OCI-M1 (cell line): ENCODE measurements at regions not wholly inside any gene's neighbourhood (a gene's known extent, or its start where the extent isn't known, plus 50 kb on each side); places are given as distances from the start of the nearest gene placed in this dataset.
"Not testable (repeated sequence)": the region's sequence is repeated elsewhere in the genome, so short reads cannot be mapped to it uniquely, and the experiment has no call there.

Experiments used
- DNase-seq: peaks from one replicate; lab custom pipeline; 2025; lab: John Stamatoyannopoulos, UW

DNA sequence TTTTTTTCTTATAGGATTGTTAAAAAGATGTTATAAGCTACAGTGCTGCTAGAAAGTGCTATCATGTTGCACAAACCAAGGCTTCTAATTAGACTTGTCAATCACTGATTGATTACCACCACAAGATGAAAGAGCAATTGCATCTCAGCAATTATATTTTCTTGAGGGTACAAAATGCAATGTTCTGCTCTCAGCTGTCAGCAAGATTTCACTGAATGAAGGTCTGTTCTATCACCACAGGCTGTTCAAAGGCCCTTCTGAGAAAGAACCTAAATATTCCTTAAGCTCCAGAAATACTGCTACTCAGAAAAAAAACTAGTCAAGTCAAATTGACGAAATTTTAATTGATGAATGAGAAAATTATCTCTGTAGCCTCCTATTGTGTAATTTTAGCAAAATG lies 301.9 kb upstream of the KYNU start:
- no peak for DNase-seq

DNA sequence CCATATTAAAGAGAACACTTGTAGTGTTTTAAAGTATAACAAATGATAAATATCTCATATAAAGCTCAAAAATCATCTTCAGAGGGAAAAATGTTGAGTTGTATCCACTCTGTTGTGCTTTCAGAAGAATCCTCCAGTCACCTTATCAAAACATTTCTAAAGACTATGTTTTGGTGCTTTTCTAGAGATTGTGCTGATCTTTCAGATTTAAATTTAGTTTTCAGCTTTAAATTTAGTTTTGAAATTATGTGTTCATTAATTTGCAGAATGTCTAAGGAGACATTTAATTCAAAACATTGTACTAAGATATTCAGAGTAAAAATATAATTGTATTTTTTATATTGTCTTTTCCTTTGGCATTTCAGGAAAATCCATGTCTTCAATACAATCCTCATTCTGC lies 303.1 kb upstream of the KYNU start:
- no peak for DNase-seq

DNA sequence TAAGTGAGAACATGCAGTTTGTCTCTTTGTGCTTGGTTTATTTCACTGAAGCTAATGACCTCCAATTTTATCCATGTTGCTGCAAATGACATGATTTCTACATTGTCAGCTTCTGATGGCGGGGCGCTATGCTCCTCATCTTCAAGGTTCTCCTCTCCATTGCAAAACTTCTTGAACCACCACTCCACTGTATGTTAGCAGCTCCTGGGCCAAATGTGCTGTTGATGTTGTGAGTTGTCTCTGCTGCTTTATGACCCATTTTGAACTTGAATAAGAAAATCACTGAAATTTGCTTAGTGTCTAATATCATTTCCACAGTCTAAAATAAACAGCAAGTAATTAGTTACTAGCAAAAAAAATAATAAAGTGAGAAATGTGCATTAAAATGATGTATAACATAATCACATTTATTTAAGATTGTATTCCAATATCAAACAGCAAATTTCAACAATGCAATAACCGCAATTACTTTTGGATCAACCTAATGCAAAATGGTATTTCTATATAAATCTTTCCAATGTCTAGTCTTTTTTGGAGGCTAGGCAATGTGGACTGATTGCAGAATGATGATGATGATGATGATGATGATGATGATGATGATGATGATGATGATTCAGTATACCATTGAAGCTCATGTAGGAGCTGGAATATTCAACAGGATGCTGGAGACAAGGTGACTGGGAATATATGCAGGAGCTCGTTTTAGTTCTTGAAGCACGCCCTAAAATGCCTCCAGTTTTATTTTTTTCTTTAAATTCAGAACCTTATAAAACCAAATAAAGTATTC lies 304.9 kb upstream of the KYNU start:
- DNase-seq = no peak

DNA sequence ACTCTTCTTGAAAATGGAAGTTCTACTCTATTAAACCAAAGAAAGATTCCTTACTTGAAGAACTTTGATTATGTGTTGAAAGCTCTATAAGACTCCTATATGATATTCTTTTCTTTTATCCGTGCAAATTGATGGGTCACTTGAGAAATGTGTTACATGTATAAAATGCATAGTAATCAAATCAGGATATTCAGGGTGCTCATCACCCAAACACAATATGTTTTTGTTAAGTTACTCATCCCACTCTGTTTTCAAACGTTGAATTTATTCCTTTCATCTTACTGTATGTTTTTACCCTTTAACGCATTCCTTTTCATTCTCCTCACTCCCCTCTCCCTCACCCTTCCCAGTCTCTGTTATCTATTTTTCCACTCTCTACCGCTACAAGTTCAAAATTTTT lies 305.5 kb upstream of the KYNU start:
- DNase-seq = no peak

DNA sequence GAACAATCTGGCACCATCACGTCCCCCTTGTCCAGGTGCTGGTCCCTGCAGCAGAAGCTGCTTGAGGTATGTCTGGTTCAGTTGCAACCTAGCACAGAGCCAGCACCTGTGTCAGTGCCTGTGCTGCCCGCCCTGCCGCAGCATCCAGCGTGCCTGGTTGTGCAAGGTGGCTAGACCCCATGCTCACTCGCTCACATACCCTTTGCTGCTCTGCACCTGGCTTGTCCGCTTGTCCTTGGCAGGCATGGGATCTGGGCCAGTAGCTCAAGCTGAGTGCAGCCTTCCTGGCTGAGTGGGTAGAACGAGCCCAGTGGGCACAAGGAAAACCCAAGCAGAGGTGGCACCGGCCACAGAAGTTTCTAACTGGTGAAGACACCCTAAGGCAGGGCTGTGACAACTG lies 314.6 kb upstream of the KYNU start:
- DNase-seq = no peak

DNA sequence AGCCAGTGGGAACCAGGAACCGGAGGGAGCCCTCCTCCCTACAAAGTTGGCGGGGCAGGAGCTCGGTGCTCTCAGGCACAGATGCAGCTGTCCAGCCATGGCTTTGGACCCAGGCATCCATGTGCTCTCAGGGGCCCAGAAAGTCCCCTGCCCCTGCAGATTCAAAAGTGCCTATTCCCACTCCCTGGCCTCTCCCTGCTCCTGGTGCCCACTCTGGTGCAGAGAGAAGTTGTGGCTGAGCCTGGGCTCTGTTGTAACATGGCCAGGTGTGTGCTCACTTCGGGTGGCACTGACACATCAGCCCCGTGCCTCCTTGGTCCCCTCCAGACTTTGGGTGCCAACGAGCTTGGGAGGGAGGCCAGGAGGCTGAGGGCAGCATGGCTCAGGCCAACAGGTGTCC lies 315.8 kb upstream of the KYNU start:
- DNase-seq = no peak

DNA sequence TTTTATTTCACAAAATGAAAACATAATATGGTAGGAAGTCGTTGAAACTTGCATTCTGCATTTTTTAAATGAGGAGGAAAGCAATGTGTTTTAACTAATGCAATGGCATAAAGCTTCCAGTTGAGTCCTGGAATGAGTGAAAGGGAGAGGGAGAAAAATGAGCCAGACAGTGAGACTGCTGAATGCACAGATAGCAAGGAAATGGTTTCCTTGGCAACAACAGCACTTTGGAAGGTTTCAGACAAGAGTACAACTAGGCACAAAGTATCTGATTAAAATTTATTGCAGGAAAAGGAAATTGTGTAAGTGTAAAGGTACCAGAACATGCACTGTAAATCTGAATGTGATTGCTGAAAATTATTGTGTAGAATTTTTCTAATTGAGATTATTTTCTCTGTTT lies 320.1 kb upstream of the KYNU start:
- DNase-seq = peak; percentile 8

DNA sequence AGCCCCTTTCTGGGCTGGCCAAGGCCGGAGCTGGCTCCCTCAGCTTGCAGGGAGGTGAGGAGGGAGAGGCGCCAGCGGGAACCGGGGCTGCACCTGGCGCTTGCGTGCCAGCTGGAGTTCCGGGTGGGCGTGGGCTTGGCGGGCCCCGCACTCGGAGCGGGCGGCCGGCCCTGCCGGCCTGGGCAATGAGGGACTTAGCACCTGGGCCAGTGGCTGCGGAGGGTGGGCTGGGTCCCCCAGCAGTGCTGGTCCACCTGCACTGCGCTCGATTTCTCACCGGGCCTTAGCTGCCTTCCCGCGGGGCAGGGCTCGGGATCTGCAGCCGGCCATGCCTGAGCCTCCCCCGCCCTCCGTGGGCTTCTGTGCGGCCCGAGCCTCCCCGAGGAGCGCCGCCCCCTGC lies 331.5 kb upstream of the KYNU start:
- not testable (repeated sequence) for DNase-seq

DNA sequence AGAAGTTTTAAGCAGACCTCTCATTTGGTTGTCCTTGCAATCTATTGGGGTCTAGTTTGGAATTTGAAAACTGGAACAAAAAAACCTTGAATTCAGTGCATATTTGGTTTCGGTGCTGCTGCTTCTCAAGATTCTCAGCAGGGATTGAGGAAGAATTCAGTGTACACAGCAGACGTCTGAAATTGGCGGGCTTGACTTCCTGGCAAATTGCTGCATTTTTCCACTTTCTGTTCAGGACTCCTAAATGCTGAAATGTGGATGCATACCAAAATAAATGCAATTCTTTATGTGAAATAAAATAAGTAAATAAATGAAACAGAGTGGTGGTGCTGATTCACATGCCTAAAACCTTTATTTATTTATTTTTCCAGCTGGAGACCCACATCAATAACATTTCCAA lies 332.4 kb upstream of the KYNU start:
- DNase-seq = no peak

DNA sequence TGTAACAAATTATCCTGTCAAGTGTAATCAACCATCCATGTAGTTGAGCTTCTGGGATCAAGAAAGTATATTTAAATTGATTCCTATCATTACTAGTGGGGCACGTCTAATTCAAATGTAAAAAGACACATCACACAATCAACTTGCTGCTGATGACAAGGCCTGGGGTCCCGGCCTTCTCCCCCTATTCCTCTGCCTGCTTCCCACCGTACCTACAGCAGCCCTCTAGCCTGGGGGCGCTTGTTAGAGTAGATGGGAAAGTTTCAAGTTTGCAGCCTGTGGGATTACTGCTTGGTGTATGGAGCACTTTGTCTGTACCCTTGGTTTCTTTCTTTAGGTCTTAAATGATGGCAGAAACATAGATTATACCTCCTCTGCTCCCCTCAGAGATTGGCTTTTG lies 333.3 kb upstream of the KYNU start:
- DNase-seq = no peak

DNA sequence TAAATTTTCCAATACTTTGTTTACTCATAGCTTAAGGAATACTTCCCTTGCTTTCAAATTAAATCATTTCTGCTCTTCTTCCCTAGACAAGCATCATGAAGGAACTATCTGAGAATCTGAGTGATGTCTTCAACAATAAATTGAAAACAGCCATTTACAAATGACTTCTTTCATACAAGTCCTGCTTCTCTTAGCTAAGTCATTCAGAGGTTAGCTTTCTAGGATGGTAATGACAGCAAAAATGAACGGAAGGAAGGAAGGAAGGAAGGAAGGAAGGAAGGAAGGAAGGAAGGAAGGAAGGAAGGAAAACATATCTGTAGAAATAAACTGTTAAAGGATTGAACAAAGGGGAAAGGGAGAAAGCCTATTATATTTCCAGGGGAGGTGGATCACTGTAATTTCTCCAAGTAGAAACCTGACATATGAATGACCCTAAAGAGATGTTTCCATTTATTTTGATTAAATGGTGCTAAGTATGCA lies 335.0 kb upstream of the KYNU start:
- DNase-seq = no peak

DNA sequence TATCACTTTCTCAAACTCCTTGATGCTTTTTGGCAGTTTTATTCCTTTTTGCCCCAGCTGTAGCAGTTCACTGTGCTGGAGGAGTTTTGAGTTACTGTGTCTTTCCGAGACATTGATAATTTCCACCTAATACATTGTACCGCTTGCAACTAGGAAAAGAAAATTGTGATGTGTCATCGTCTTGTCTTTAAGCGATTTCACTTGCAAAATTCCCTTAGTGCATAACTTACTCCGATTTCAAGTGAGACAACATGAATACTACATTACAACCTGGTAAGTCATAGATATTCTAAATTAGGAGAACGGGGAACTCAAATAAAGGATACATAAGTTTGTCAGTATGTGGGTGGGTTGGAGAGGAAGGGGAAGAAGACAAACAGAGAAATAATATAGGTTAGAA lies 340.5 kb upstream of the KYNU start:
- DNase-seq = no peak

DNA sequence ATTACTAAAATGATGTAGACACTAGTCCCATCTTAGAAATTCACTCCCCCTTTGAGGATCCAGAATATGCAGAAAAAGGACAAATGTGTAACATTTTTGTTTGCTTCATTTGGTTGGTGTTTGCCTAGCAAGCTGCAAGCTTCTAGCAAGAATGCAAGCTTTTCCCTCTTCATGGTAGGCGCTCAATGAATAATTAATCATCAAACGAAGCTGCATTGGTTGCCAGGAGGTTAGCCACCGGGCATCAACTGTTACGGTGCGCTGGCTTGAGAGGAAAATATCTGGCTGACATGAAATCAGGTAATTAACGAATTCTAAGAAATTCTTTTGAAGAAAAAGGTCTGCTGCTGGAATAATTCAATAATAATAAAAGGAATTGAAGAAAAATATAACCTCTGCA lies 341.0 kb upstream of the KYNU start:
- DNase-seq = no peak

DNA sequence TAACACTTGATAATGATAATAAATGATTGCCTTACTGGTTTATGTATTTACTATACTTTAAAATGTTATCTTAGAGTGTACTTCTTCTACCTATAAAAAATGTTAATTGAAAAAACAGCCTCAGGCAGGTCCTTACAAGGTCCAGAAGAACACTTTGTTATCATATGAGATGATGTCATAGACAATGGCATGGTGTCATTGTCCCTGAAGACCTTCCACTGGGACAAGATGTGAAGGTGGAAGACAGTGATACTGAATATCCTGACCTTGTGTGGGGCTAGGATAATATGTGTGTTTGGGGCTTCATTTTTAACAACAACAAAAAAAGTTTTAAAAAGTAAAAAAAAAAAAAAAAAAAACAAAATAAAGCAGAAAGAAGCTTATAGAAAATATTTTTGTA lies 342.2 kb upstream of the KYNU start:
- no peak for DNase-seq

DNA sequence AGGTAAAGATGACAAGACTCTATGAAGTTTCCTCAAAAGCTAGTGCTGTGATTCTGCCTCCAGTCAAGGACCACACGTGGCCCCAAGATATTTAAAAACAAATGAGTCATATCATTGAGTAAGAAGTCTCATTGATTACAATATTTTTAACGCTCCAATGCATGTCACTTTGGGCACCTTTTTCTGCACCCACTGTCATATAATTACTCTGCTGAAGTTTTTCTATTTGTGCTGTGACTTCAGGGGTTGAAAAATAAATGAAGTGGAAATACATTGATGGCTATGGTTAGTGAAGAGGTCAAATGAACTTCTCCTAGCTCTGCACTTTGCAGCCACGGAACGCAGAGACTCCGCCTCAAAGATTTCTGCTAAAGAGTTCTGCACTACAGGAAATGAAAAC lies 344.3 kb upstream of the KYNU start:
- no peak for DNase-seq

DNA sequence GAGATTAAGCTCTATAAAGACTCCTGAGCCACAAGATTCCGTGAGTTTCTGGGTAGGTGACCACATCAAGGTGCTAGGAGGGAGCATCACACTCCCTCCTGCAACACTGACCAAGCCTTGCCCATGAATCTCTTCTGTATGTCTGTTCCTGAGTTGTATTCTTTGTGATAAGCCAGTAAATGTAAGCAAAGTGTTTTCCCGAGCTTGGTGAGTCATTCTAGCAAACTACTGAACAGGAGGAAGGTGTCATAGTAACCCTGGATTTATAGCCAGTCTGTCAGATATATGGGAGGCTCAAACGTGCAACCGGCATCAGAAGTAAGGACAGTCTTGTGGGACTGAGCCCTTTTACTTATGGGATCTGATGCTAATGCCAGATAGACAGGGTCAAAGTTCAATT lies 346.1 kb upstream of the KYNU start:
- no peak for DNase-seq

DNA sequence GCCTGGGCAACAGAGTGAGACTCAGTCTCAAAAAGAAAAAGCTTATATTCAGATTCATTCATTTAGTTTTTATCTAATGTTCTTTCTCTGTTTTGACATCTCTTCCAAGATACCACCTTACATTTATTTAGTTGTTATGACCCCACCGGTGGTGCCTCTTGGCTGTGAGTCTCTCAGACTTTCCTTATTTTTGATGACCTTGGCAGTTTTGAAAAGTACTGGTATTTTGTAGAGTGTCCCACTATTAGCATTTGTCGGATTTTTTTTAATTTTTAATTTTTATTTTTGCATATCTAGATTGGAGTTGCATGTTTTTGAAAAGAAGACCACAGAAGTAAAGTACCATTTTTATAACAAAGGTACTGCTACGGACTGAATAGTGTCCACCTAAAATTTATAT lies 351.7 kb upstream of the KYNU start:
- DNase-seq = no peak

DNA sequence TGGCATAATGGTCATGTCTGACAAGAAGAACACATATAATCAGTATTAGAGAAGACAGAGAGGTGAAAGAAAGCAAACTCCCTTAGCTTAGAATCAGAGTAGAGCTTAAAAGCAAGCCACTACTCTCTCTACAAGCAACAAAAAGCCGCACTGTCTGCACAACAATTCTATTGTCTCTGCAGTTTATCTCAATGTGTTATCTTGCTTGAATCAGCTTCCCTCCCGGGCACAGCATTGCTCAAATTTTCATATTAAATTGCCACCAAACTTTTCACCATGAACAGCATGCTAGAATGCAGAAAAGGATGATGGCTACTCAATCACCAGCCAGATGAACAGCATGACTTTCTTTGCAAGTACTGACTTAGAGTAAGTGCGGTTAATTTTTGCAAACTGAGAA lies 356.0 kb upstream of the KYNU start:
- no peak for DNase-seq

DNA sequence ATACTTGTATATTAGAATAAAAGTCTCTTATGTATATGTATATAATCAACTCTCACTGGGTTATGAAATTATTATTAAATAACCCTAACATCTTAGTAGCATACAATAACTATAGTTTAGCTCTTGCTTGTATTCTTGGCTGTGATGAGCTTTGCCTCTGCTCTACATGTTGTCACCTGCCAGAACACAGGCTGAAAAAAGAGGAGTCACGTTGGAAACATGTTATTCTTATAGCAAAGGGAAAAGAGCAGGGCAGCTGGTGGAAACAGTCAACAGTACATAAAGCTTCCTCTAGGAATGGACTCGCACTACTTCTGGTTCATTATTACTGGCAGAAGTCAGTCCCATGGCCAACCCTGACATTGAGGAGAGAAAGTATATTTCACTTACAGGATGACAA lies 362.0 kb upstream of the KYNU start:
- peak; percentile 8 for DNase-seq

DNA sequence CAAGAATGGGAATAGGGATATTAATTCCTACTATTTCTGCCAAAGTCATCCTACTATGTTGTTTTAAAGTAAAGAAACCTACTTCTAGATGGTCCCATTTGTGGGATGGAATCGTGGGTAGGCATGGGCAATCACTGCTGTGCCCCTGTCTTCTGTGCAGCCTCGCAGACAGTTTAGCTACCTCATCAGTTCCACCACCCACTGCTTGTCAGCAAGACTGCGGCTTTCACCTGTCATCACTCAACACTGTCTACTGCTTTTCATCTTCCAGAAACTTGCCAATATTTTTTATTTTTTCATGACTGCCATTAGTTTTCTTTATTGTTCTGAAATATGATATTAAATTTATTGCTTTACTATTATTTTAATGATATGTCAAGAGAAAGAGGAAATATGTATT lies 368.1 kb upstream of the KYNU start:
- DNase-seq = no peak

DNA sequence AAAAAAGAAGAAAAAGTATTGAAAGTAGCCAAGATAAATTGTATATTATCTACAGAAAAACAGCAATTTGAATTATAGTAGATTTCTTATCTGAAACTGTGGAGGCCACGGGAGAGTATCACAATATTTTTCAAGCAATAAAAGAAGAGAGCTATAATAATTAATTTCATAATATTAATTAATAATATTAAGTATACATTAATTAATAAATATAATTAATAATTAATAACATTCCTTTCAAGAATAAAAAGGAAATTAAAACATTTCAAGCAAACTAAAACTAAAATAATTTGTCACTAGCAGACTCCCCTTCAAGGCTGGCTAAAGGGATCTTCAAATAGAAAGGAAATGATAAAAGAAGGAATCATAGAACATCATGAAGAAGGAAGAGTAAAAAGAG lies 372.7 kb upstream of the KYNU start:
- no peak for DNase-seq

DNA sequence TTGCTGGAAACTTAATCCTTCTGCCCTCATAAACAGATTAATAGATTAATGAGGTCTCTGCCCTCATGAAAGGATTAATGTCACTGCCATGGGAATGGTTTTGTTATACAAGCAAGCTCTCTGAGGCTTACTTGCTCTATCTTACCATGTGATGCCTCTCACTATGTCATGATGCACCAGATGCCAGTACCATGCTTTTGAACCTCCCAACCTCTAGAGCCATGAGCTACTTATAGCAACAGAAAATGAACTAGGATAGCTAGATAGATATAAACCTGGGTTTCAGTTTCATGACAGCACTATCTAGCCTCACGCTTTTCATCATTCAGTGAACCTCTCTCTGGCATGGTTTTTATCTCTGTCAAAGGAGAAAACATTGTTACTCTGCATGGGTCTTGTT lies 371.6 kb upstream of the LRP1B start:
- no peak for DNase-seq

DNA sequence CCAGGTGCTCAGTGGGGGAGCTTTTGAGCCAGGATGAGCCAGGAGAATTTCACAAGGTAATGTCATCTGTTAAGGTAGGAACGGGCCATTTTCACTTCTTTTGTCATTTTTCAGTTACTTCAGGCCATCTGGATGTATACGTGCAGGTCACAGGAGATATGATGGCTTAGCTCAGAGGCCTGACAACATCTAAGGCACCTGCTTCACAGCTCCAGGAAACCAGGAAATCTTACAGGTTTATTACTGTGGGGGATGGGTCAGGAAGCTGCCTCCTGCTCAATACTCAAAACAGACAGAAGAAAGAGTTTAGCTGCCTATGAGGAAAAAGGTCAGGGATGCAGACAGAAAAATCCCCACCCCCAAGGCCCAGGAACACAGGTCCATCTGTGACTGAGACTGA lies 364.3 kb upstream of the LRP1B start:
- DNase-seq = no peak

DNA sequence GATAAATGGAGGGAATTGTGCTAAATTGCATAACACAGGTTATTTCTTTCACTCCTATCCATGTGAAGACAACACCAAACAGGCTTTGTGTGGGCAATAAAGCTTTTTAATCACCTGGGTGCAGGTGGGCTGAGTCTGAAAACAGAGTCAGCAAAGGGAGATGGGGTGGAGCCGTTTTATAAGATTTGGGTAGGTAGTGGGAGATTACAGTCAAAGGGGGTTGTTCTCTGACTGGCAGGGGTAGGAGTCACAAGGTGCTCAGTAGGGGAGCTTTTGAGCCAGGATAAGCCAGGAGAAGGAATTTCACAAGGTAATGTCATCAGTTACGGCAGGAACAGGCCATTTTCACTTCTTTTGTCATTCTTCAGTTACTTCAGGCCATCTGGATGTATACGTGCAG lies 358.8 kb upstream of the LRP1B start:
- DNase-seq = not testable (repeated sequence)

DNA sequence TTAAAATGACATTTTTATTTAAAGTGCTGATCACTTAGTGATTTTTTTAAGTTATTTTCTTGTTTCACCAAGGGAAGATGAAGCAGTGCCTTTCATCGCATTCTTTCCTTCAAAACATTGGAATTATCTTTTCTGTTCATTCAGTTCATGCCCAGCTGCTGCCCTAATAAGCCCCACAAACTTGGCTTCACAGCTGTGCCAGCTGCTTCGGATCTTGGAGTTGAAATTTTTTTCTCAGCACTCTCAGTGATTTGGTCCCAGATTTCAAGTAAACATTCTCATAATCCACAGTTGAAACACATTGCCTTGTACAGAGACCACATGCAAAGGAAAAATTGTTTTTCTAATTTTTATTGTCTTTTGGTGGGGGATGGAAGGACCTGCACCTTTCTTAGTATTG lies 353.3 kb upstream of the LRP1B start:
- no peak for DNase-seq
